ENCODE measurements at regions not wholly inside any gene's neighbourhood (a gene's known extent, or its start where the extent isn't known, plus 50 kb on each side); places are given as distances from the start of the nearest gene placed in this dataset.

GRCh38 chr6:105901583-105901982 lies 184.6 kb upstream of the PRDM1 start:
- no peak for FAIRE-seq

GRCh38 chr6:105900125-105900937 lies 185.8 kb upstream of the PRDM1 start:
- no peak for FAIRE-seq

- FAIRE-seq: no peak
These were observed 187.8 kb upstream of the PRDM1 start for GRCh38 chr6:105898286-105898685.

GRCh38 chr6:105897131-105897530 lies 189.0 kb upstream of the PRDM1 start:
- no peak for FAIRE-seq

- no peak for FAIRE-seq
These were observed 189.4 kb upstream of the PRDM1 start for GRCh38 chr6:105896821-105897095.

- no peak for FAIRE-seq
These were observed 189.9 kb upstream of the PRDM1 start for GRCh38 chr6:105896052-105896820.

GRCh38 chr6:105894556-105894955 lies 191.6 kb upstream of the PRDM1 start:
- FAIRE-seq: no peak

GRCh38 chr6:105893741-105894140 lies 192.4 kb upstream of the PRDM1 start:
- FAIRE-seq: no peak

- no peak for FAIRE-seq
These were observed 193.4 kb upstream of the PRDM1 start for GRCh38 chr6:105892577-105893262.

- no peak for FAIRE-seq
These were observed 195.5 kb upstream of the PRDM1 start for GRCh38 chr6:105890521-105891244.

GRCh38 chr6:105889902-105890301 lies 196.2 kb upstream of the PRDM1 start:
- no peak for FAIRE-seq

- no peak for FAIRE-seq
These were observed 199.2 kb upstream of the PRDM1 start for GRCh38 chr6:105886814-105887544.

- no peak for FAIRE-seq
These were observed 199.9 kb upstream of the PRDM1 start for GRCh38 chr6:105886066-105886813.

GRCh38 chr6:105884426-105884825 lies 201.7 kb upstream of the PRDM1 start:
- no peak for FAIRE-seq

- no peak for FAIRE-seq
These were observed 202.1 kb upstream of the PRDM1 start for GRCh38 chr6:105884011-105884410.

- no peak for FAIRE-seq
These were observed 203.3 kb upstream of the PRDM1 start for GRCh38 chr6:105882828-105883227.

GRCh38 chr6:105882121-105882803 lies 203.9 kb upstream of the PRDM1 start:
- FAIRE-seq: no peak

GRCh38 chr6:105881608-105882007 lies 204.5 kb upstream of the PRDM1 start:
- FAIRE-seq: no peak

- FAIRE-seq: no peak
These were observed 206.1 kb upstream of the PRDM1 start for GRCh38 chr6:105880030-105880492.

- FAIRE-seq: no peak
These were observed 207.0 kb upstream of the PRDM1 start for GRCh38 chr6:105879146-105879545.

All from colon (tissue), 2 donors.